Pancreas (tissue), 10 donors: ENCODE measurements at regions not wholly inside any gene's neighbourhood (a gene's known extent, or its start where the extent isn't known, plus 50 kb on each side); places are given as distances from the start of the nearest gene placed in this dataset.

Source experiments
- ATAC-seq, 4 donors: fragments of 200-7000 bp; cut with Tn5 transposase; one replicate each; pipeline versions ENCODE4 v1.8.0 to v1.9.1; 2020; ENCODE audit warnings: mild to moderate bottlenecking in 4 of 4, moderate library complexity in 4 of 4
- DNase-seq, 6 donors: peaks; one replicate each; pipeline ENCODE4 v3.0.0-alpha.2; 2020
- FAIRE-seq: peaks from 2 replicates; lab custom pipeline; 2012; peaks lifted over from hg19 to GRCh38; lab: Jason Lieb, UNC
- H3K27ac ChIP-seq, 4 donors: fragments of 200-600 bp; sonication (generic); 1 replicate in 3 of 4; 2 replicates in 1 of 4; pipeline versions ENCODE4 v1.5.0 to v1.8.0; 2020
- H3K27me3 ChIP-seq, 4 donors: fragments of 200-600 bp; one replicate each; pipeline ENCODE4 v1.8.0; 2021
- H3K36me3 ChIP-seq, 3 donors: fragments of 200-600 bp; sonication (generic) in 1 of 3; one replicate each; pipeline versions ENCODE4 v1.5.0 to v1.8.0; 2020 to 2021
- H3K4me1 ChIP-seq, 3 donors: fragments of 200-600 bp; one replicate each; pipeline ENCODE4 v1.8.0; 2021
- H3K4me3 ChIP-seq, 4 donors: fragments of 200-600 bp; sonication (generic) in 2 of 4; one replicate each; pipeline versions ENCODE4 v1.5.0 to v1.8.0; 2020 to 2021
- H3K9me3 ChIP-seq, 4 donors: fragments of 200-600 bp; one replicate each; pipeline ENCODE4 v1.8.0; 2021
- CTCF ChIP-seq, 4 donors: fragments of 200-600 bp; sonication (generic) in 3 of 4; IDR thresholded peaks; one replicate each; pipeline versions ENCODE4 v1.5.0 to v1.8.0; 2021; ENCODE audit warnings: antibody characterized with exemption in 4 of 4
- WGBS, 2 donors: extraction: QIAGEN DNeasy Blood & Tissue Kit; methylation state at CpG; one replicate each; pipeline ENCODE4 v1.1.7; 2013; 5-methylcytosine and 5-hydroxymethylcytosine counted together
- intact Hi-C, 3 donors: fragments of 100-400 bp; cut with DNase I; formaldehyde crosslinking; loops; one replicate each; pipeline versions ENCODE4 v1.11.1 to v1.14.2; 2022
- donor health status: healthy with polysubstance abuse.
- donor health status: DM: no; HTN: no; CAD: no; lungs with moderate emphysema.
- donor health status: DM: no; HTN: no; CAD: no.
- donor health status: control.
- donor health status: control.
- donor health status: Bipolar disorder and iron deficiency.
- donor health status: DM: yes; HTN: yes; CAD: no.
- donor health status: DM: no; HTN: no; CAD: no.
- donor health status: DM: no; HTN: no; CAD: no.
- donor health status: DM: yes; HTN: yes; CAD: no.

- 41 to 43% methylated on average over 15 of the region's 15 CpGs for WGBS, 2 donors
- H3K4me3 ChIP-seq, result no peak overlapping the region
- no peaks in the 10 kb centered on the region for H3K36me3 ChIP-seq
- TF ChIP-seq CTCF (IDR thresholded peaks at IDR 0.05), result peak; percentile 59 to 88 (median 76)
- FAIRE-seq, result peak; percentile 43
- no peak overlapping the region for H3K27ac ChIP-seq
- H3K27me3 ChIP-seq, result no peaks in the 10 kb centered on the region
- peak in 4 of 6 donors; percentile 27 to 74 (median 54) for DNase-seq
- no peaks in the 10 kb centered on the region for H3K4me1 ChIP-seq
- no peaks in the 10 kb centered on the region for H3K9me3 ChIP-seq
- intact Hi-C loops, result loop anchor here in 2 of 3 donors (10.0 kb wide), 3 partner anchors 193 to 373 kb away; partner anchors contain the start of gene LOXHD1 (in 1 of the 2)
- peak; percentile 75 to 96 (median 95) for ATAC-seq
Measured at GRCh38 chr18:46281185-46282176, 177.3 kb downstream of the HAUS1 start.

GRCh38 chr18:46282177-46282570 lies 178.0 kb downstream of the HAUS1 start:
- intact Hi-C loops, result loop anchor here in 2 of 3 donors (10.0 kb wide), 3 partner anchors 193 to 373 kb away; partner anchors contain the start of gene LOXHD1 (in 1 of the 2)
- no peaks in the 10 kb centered on the region for H3K27me3 ChIP-seq
- no peak for ATAC-seq
- FAIRE-seq, result no peak
- H3K36me3 ChIP-seq, result no peaks in the 10 kb centered on the region
- no peak overlapping the region for H3K4me3 ChIP-seq
- TF ChIP-seq CTCF (IDR thresholded peaks at IDR 0.05), result no peak
- DNase-seq, result no peak
- WGBS, 2 donors, result 89 to 93% methylated on average over 7 of the region's 7 CpGs
- no peaks in the 10 kb centered on the region for H3K4me1 ChIP-seq
- H3K9me3 ChIP-seq, result no peaks in the 10 kb centered on the region
- no peak overlapping the region for H3K27ac ChIP-seq

GRCh38 chr18:46282646-46283045 lies 178.5 kb downstream of the HAUS1 start:
- Histone ChIP-seq H3K27ac (no peak overlapping the region), H3K36me3 (no peaks in the 10 kb centered on the region), H3K4me1 (no peaks in the 10 kb centered on the region), H3K27me3 (no peaks in the 10 kb centered on the region), H3K4me3 (no peak overlapping the region), H3K9me3 (no peaks in the 10 kb centered on the region)
- no peak for DNase-seq
- no peak for TF ChIP-seq CTCF (IDR thresholded peaks at IDR 0.05)
- intact Hi-C loops, result loop anchor here in 2 of 3 donors (10.0 kb wide), 3 partner anchors 192 to 372 kb away; partner anchors contain the start of gene LOXHD1 (in 1 of the 2)
- FAIRE-seq, result no peak
- ATAC-seq, result no peak
- WGBS, 2 donors, result 82 to 92% methylated on average over 7 of the region's 7 CpGs

GRCh38 chr18:46283268-46283667 lies 179.1 kb downstream of the HAUS1 start:
- intact Hi-C loops, result loop anchor here in 2 of 3 donors (10.0 kb wide), 3 partner anchors 192 to 372 kb away; partner anchors contain the start of gene LOXHD1 (in 1 of the 2)
- DNase-seq (no peak), FAIRE-seq (no peak), ATAC-seq (no peak)
- WGBS, 2 donors, result 73 to 78% methylated on average over 7 of the region's 7 CpGs
- no peaks in the 10 kb centered on the region for H3K9me3 ChIP-seq
- no peak overlapping the region for H3K27ac ChIP-seq
- H3K4me3 ChIP-seq, result no peak overlapping the region
- H3K4me1 ChIP-seq, result no peaks in the 10 kb centered on the region
- H3K27me3 ChIP-seq, result no peaks in the 10 kb centered on the region
- no peaks in the 10 kb centered on the region for H3K36me3 ChIP-seq
- TF ChIP-seq CTCF (IDR thresholded peaks at IDR 0.05), result no peak
